ENCODE measurements at regions not wholly inside any gene's neighbourhood (a gene's known extent, or its start where the extent isn't known, plus 50 kb on each side); places are given as distances from the start of the nearest gene placed in this dataset.

GRCh38 chr11:116510166-116510565 is 262.6 kb downstream of the BUD13 start:
- no peak for TF ChIP-seq POLR2A (IDR thresholded peaks at IDR 0.05)
- TF ChIP-seq, protein P1, sequence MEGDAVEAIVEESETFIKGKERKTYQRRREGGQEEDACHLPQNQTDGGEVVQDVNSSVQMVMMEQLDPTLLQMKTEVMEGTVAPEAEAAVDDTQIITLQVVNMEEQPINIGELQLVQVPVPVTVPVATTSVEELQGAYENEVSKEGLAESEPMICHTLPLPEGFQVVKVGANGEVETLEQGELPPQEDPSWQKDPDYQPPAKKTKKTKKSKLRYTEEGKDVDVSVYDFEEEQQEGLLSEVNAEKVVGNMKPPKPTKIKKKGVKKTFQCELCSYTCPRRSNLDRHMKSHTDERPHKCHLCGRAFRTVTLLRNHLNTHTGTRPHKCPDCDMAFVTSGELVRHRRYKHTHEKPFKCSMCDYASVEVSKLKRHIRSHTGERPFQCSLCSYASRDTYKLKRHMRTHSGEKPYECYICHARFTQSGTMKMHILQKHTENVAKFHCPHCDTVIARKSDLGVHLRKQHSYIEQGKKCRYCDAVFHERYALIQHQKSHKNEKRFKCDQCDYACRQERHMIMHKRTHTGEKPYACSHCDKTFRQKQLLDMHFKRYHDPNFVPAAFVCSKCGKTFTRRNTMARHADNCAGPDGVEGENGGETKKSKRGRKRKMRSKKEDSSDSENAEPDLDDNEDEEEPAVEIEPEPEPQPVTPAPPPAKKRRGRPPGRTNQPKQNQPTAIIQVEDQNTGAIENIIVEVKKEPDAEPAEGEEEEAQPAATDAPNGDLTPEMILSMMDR (IDR thresholded peaks at IDR 0.05) = no peak
